ENCODE measurements at regions not wholly inside any gene's neighbourhood (a gene's known extent, or its start where the extent isn't known, plus 50 kb on each side); places are given as distances from the start of the nearest gene placed in this dataset.

- no peak overlapping the region for H3K4me3 Mint-ChIP-seq
- no peak overlapping the region for H3K27ac ChIP-seq (ENCODE audit: low read depth)
- H2AFZ ChIP-seq: no peak overlapping the region; the same call in 1 of the 2 replicates
- H4K20me1 ChIP-seq (replicated peaks; ENCODE audit: insufficient read depth): no peaks in the 10 kb centered on the region
- no peaks in the 10 kb centered on the region for H3K79me2 ChIP-seq (replicated peaks; ENCODE audit: insufficient read depth)
- peaks cover 17% of the 10 kb centered on the region; the same call in 1 of the 2 replicates for H3K9me2 ChIP-seq (ENCODE audit: insufficient read depth)
- TF ChIP-seq NANOG (IDR thresholded peaks at IDR 0.05; ENCODE audit: borderline replicate concordance) (no peak), ZNF331 (CRISPR knock-in tag; IDR thresholded peaks at IDR 0.05; ENCODE audit: low read depth) (no peak), ZNF114 (CRISPR knock-in tag; IDR thresholded peaks at IDR 0.05) (no peak), POLR2AphosphoS5 (IDR thresholded peaks at IDR 0.05; ENCODE audit: low read depth) (no peak)
- TF ChIP-seq, protein P1, sequence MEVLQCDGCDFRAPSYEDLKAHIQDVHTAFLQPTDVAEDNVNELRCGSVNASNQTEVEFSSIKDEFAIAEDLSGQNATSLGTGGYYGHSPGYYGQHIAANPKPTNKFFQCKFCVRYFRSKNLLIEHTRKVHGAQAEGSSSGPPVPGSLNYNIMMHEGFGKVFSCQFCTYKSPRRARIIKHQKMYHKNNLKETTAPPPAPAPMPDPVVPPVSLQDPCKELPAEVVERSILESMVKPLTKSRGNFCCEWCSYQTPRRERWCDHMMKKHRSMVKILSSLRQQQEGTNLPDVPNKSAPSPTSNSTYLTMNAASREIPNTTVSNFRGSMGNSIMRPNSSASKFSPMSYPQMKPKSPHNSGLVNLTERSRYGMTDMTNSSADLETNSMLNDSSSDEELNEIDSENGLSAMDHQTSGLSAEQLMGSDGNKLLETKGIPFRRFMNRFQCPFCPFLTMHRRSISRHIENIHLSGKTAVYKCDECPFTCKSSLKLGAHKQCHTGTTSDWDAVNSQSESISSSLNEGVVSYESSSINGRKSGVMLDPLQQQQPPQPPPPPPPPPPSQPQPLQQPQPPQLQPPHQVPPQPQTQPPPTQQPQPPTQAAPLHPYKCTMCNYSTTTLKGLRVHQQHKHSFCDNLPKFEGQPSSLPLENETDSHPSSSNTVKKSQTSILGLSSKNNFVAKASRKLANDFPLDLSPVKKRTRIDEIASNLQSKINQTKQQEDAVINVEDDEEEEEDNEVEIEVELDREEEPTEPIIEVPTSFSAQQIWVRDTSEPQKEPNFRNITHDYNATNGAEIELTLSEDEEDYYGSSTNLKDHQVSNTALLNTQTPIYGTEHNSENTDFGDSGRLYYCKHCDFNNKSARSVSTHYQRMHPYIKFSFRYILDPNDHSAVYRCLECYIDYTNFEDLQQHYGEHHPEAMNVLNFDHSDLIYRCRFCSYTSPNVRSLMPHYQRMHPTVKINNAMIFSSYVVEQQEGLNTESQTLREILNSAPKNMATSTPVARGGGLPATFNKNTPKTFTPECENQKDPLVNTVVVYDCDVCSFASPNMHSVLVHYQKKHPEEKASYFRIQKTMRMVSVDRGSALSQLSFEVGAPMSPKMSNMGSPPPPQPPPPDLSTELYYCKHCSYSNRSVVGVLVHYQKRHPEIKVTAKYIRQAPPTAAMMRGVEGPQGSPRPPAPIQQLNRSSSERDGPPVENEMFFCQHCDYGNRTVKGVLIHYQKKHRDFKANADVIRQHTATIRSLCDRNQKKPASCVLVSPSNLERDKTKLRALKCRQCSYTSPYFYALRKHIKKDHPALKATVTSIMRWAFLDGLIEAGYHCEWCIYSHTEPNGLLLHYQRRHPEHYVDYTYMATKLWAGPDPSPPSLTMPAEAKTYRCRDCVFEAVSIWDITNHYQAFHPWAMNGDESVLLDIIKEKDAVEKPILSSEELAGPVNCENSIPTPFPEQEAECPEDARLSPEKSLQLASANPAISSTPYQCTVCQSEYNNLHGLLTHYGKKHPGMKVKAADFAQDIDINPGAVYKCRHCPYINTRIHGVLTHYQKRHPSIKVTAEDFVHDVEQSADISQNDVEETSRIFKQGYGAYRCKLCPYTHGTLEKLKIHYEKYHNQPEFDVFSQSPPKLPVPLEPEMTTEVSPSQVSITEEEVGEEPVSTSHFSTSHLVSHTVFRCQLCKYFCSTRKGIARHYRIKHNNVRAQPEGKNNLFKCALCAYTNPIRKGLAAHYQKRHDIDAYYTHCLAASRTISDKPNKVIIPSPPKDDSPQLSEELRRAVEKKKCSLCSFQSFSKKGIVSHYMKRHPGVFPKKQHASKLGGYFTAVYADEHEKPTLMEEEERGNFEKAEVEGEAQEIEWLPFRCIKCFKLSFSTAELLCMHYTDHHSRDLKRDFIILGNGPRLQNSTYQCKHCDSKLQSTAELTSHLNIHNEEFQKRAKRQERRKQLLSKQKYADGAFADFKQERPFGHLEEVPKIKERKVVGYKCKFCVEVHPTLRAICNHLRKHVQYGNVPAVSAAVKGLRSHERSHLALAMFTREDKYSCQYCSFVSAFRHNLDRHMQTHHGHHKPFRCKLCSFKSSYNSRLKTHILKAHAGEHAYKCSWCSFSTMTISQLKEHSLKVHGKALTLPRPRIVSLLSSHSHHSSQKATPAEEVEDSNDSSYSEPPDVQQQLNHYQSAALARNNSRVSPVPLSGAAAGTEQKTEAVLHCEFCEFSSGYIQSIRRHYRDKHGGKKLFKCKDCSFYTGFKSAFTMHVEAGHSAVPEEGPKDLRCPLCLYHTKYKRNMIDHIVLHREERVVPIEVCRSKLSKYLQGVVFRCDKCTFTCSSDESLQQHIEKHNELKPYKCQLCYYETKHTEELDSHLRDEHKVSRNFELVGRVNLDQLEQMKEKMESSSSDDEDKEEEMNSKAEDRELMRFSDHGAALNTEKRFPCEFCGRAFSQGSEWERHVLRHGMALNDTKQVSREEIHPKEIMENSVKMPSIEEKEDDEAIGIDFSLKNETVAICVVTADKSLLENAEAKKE (CRISPR knock-in tag; IDR thresholded peaks at IDR 0.05): no peak
- TF ChIP-seq, protein P2, sequence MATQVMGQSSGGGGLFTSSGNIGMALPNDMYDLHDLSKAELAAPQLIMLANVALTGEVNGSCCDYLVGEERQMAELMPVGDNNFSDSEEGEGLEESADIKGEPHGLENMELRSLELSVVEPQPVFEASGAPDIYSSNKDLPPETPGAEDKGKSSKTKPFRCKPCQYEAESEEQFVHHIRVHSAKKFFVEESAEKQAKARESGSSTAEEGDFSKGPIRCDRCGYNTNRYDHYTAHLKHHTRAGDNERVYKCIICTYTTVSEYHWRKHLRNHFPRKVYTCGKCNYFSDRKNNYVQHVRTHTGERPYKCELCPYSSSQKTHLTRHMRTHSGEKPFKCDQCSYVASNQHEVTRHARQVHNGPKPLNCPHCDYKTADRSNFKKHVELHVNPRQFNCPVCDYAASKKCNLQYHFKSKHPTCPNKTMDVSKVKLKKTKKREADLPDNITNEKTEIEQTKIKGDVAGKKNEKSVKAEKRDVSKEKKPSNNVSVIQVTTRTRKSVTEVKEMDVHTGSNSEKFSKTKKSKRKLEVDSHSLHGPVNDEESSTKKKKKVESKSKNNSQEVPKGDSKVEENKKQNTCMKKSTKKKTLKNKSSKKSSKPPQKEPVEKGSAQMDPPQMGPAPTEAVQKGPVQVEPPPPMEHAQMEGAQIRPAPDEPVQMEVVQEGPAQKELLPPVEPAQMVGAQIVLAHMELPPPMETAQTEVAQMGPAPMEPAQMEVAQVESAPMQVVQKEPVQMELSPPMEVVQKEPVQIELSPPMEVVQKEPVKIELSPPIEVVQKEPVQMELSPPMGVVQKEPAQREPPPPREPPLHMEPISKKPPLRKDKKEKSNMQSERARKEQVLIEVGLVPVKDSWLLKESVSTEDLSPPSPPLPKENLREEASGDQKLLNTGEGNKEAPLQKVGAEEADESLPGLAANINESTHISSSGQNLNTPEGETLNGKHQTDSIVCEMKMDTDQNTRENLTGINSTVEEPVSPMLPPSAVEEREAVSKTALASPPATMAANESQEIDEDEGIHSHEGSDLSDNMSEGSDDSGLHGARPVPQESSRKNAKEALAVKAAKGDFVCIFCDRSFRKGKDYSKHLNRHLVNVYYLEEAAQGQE (IDR thresholded peaks at IDR 0.05; ENCODE audit: unreplicated experiment): no peak
- H3K27me3 Mint-ChIP-seq (ENCODE audit: insufficient read depth, low read depth, poor library complexity): peaks cover 2% of the 10 kb centered on the region
- H3K9me3 Mint-ChIP-seq: no peaks in the 10 kb centered on the region
- H3F3A ChIP-seq (replicated peaks; ENCODE audit: low read depth): no peaks in the 10 kb centered on the region
- no peak overlapping the region for H3K4me2 ChIP-seq
- no peaks in the 10 kb centered on the region; the same call in 2 of the 3 replicates for H3K4me1 Mint-ChIP-seq
- no peaks in the 10 kb centered on the region for H3K27me3 ChIP-seq (ENCODE audit: insufficient read depth)
- DNase-seq (ENCODE audit: low spot score) (no peak), ATAC-seq (no peak)
- no peak overlapping the region for H3K4me3 ChIP-seq
- no peak overlapping the region for H3K27ac Mint-ChIP-seq
- H3K4me1 ChIP-seq (ENCODE audit: insufficient read depth): no peaks in the 10 kb centered on the region
- no peaks in the 10 kb centered on the region for H3K36me3 Mint-ChIP-seq (ENCODE audit: low read depth)
- H3K36me3 ChIP-seq (ENCODE audit: insufficient read depth): no peaks in the 10 kb centered on the region
Observed at GRCh38 chr3:61460636-61461035, 100.7 kb upstream of the PTPRG start.
